ENCODE measurements at regions not wholly inside any gene's neighbourhood (a gene's known extent, or its start where the extent isn't known, plus 50 kb on each side); places are given as distances from the start of the nearest gene placed in this dataset.

DNA sequence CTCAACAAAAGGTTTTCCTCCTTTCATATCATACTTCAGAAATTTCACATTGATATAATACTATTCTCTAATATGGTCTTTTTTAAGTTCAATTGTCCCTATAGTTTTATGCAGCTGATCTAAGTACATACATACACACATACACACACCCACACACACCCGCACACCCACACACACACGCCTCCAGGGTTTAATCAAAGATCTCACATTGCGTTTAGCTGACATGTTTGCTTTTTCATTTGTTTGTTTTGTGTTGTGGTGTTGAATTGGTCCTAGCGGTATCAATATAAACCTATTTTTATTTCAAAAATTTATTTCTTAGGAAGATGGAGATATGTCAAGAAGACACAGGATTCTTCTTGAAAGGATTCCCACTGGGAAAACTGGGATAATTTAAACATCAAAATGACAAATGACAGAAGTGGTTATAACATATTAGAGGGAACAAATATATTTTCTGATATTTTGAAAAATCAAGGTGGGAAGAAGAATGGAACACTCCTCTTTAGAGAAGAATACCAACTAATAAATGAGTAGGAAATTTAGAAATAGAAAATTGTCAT is 434.9 kb upstream of the SLC30A5 start:
- H3K9me3 ChIP-seq, result no peaks in the 10 kb centered on the region
- no peak overlapping the region for H3K4me3 ChIP-seq
- intact Hi-C loops (cut with DNase I; ENCODE audit: low total_unique reads), result no loop called here
- 91 to 98% (median 96%) methylated on average over 4 of the region's 4 CpGs for WGBS, 5 donors
- no peak for DNase-seq
- no peak overlapping the region for H3K27ac ChIP-seq
- no peaks in the 10 kb centered on the region for H3K36me3 ChIP-seq
- no peaks in the 10 kb centered on the region for H3K4me1 ChIP-seq
- H3K27me3 ChIP-seq (replicated peaks in 1 of 7), result no peaks in the 10 kb centered on the region
- no peak for TF ChIP-seq POLR2A (IDR thresholded peaks at IDR 0.05)
- TF ChIP-seq, protein P1, sequence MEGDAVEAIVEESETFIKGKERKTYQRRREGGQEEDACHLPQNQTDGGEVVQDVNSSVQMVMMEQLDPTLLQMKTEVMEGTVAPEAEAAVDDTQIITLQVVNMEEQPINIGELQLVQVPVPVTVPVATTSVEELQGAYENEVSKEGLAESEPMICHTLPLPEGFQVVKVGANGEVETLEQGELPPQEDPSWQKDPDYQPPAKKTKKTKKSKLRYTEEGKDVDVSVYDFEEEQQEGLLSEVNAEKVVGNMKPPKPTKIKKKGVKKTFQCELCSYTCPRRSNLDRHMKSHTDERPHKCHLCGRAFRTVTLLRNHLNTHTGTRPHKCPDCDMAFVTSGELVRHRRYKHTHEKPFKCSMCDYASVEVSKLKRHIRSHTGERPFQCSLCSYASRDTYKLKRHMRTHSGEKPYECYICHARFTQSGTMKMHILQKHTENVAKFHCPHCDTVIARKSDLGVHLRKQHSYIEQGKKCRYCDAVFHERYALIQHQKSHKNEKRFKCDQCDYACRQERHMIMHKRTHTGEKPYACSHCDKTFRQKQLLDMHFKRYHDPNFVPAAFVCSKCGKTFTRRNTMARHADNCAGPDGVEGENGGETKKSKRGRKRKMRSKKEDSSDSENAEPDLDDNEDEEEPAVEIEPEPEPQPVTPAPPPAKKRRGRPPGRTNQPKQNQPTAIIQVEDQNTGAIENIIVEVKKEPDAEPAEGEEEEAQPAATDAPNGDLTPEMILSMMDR (IDR thresholded peaks at IDR 0.05 in 8 of 11, conservative IDR thresholded peaks at IDR 0.05 in 3 of 11), result no peak
- TF ChIP-seq POLR2AphosphoS5 (IDR thresholded peaks at IDR 0.05), result no peak

DNA sequence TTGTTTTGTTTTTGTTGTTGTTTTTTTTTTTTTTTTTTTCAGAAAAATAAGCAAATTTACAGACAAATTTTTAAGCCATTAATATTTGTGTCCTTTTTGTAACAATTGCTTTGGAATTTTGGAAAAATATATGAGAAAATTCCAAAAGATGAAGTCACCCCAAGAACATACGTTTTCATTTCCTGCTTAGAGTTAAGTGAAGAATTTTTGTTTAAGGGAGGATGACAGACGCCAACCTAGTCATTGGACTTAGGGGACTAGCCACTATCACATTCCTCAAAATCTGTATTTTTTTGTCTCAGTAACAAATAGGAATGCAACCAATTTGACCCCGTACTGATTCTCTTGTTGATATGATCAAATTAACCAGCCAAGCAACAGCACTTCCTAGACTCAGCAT is 433.9 kb upstream of the SLC30A5 start:
- DNase-seq, result no peak
- no peaks in the 10 kb centered on the region for H3K36me3 ChIP-seq
- TF ChIP-seq POLR2A (IDR thresholded peaks at IDR 0.05) (no peak), POLR2AphosphoS5 (IDR thresholded peaks at IDR 0.05) (no peak)
- TF ChIP-seq, protein P1 (IDR thresholded peaks at IDR 0.05 in 8 of 11, conservative IDR thresholded peaks at IDR 0.05 in 3 of 11), result no peak
- WGBS, 5 donors, result 80 to 93% (median 87%) methylated on average over 3 of the region's 3 CpGs
- H3K4me1 ChIP-seq, result no peaks in the 10 kb centered on the region
- H3K4me3 ChIP-seq, result no peak overlapping the region
- H3K27ac ChIP-seq, result no peak overlapping the region
- H3K27me3 ChIP-seq (replicated peaks in 1 of 7), result no peaks in the 10 kb centered on the region
- H3K9me3 ChIP-seq, result no peaks in the 10 kb centered on the region
- intact Hi-C loops (cut with DNase I; ENCODE audit: low total_unique reads), result no loop called here

DNA sequence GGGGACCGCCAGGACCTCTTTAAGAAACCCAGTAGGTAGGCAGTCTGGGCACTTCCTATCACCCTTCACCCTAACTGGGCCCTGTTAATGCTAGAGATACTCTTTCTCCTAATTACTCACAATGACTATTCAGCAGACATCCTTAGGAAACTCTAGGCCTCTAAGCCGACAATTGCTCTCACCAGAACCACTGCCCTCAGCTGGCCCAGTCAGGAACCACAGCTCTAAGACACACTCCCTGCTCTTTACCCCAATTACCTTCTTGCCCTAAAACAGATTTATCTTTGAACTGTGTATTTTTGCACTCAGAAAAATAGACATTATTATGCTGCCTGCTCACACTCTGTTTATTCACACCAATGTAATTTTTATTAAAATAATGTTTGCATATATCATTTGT is 432.6 kb upstream of the SLC30A5 start:
- Histone ChIP-seq H3K9me3 (no peaks in the 10 kb centered on the region), H3K27me3 (replicated peaks in 1 of 7) (no peaks in the 10 kb centered on the region), H3K4me3 (no peak overlapping the region), H3K36me3 (no peaks in the 10 kb centered on the region), H3K27ac (no peak overlapping the region), H3K4me1 (no peaks in the 10 kb centered on the region)
- no peak for TF ChIP-seq POLR2A (IDR thresholded peaks at IDR 0.05)
- TF ChIP-seq, protein P1 (IDR thresholded peaks at IDR 0.05 in 8 of 11, conservative IDR thresholded peaks at IDR 0.05 in 3 of 11), result peak in 7 of 11 experiments; percentile 25 to 41 (median 30)
- 64 to 81% (median 69%) methylated on average over 2 of the region's 2 CpGs for WGBS, 5 donors
- intact Hi-C loops (cut with DNase I; ENCODE audit: low total_unique reads), result no loop called here
- DNase-seq, result no peak

DNA sequence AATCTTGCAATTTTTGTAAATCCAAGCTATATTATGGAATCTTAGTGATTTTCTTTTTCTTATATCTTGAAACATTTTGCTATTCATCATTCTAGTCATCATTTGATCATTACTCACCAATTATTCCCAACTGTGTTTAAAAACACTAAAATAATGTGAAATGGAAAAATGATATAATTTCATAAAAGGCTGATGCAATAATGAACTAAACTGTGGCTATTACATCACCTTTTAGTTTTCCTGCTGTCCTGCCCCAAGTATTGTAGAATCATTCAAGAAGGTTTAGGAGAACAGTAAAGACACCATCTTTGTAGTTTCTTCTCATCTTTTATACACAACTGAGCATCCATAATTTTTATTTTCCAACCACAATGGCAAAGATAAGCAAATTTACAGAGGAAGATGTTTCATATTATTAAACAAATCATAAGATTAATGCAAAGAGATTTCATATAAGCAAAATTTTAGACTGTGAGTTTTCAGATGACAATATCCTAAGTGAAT is 431.0 kb upstream of the SLC30A5 start:
- no peak for DNase-seq
- intact Hi-C loops (cut with DNase I; ENCODE audit: low total_unique reads), result no loop called here
- Histone ChIP-seq H3K9me3 (no peaks in the 10 kb centered on the region), H3K4me1 (no peaks in the 10 kb centered on the region), H3K27ac (no peak overlapping the region), H3K27me3 (replicated peaks in 1 of 7) (no peaks in the 10 kb centered on the region), H3K4me3 (no peak overlapping the region), H3K36me3 (no peaks in the 10 kb centered on the region)
- TF ChIP-seq POLR2A (IDR thresholded peaks at IDR 0.05) (no peak), POLR2AphosphoS5 (IDR thresholded peaks at IDR 0.05) (no peak)
- TF ChIP-seq, protein P1 (IDR thresholded peaks at IDR 0.05 in 8 of 11, conservative IDR thresholded peaks at IDR 0.05 in 3 of 11), result no peak
